Gastrocnemius medialis (tissue), 4 donors: ENCODE measurements at regions not wholly inside any gene's neighbourhood (a gene's known extent, or its start where the extent isn't known, plus 50 kb on each side); places are given as distances from the start of the nearest gene placed in this dataset.

Experiments
- ATAC-seq, 2 donors: fragments of 150-250 bp; one replicate each; pipeline ENCODE4 v1.9.1; 2016
- DNase-seq, 2 donors: peaks; one replicate each; pipeline ENCODE4 v3.0.0-alpha.2; 2019
- H3K27ac ChIP-seq, 4 donors: fragments of 200-600 bp; sonication (generic); 1 replicate in 1 of 4; 2 replicates in 3 of 4; pipeline ENCODE4 v1.5.1; 2016 to 2018; ENCODE audit warnings: mild to moderate bottlenecking in 2 of 4, moderate library complexity in 1 of 4
- H3K27me3 ChIP-seq, 3 donors: fragments of 200-600 bp; sonication (generic) in 2 of 3; 1 replicate in 1 of 3; 2 replicates in 2 of 3; pipeline versions ENCODE4 v1.5.1 to v1.6.0; 2016 to 2019; ENCODE audit warnings: mild to moderate bottlenecking in 1 of 3, moderate library complexity in 1 of 3
- H3K36me3 ChIP-seq, 2 donors: fragments of 200-600 bp; sonication (generic) in 1 of 2; one replicate each; pipeline ENCODE4 v1.5.1; 2017 to 2018
- H3K4me1 ChIP-seq, 2 donors: fragments of 200-600 bp; sonication (generic) in 1 of 2; one replicate each; pipeline ENCODE4 v1.5.1; 2016 to 2017; ENCODE audit warnings: mild to moderate bottlenecking in 2 of 2
- H3K4me3 ChIP-seq, 4 donors: fragments of 200-600 bp; sonication (generic) in 3 of 4; 1 replicate in 1 of 4; 2 replicates in 3 of 4; pipeline ENCODE4 v1.5.1; 2016 to 2019; ENCODE audit warnings: mild to moderate bottlenecking in 2 of 4
- H3K9me3 ChIP-seq, 3 donors: fragments of 200-600 bp; sonication (generic) in 2 of 3; 1 replicate in 1 of 3; 2 replicates in 2 of 3; pipeline ENCODE4 v1.5.1; 2016 to 2019
- POLR2A ChIP-seq, 2 donors: fragments of 450-650 bp; IDR thresholded peaks; one replicate each; pipeline ENCODE4 v1.6.1; 2017; ENCODE audit warnings: antibody characterized with exemption in 2 of 2, mild to moderate bottlenecking in 2 of 2, moderate library complexity in 2 of 2
- in situ Hi-C, 4 donors: fragments of 200-750 bp; cut with MboI; loops; one replicate each; pipeline versions ENCODE4 v1.15.0 to v1.8.0; 2017; ENCODE audit warnings: low sequenced_read_pairs in 4 of 4
- intact Hi-C: fragments of 100-400 bp; cut with DNase I; formaldehyde crosslinking; loops from one replicate; pipeline ENCODE4 v1.15.1; 2023; ENCODE audit warnings: low total_unique reads
- TF ChIP-seq, protein P1 (sequence below), 5 experiments: fragments of 450-650 bp in 3 of 5; fragments of 200-600 bp in 2 of 5; sonication (generic) in 2 of 5; IDR thresholded peaks in 4 of 5; conservative IDR thresholded peaks in 1 of 5; 1 replicate in 4 of 5; 2 replicates in 1 of 5; pipeline ENCODE4 v1.5.1; 2016 to 2019; ENCODE audit warnings: antibody characterized with exemption in 5 of 5, mild to moderate bottlenecking in 3 of 5, moderate library complexity in 3 of 5

DNA sequence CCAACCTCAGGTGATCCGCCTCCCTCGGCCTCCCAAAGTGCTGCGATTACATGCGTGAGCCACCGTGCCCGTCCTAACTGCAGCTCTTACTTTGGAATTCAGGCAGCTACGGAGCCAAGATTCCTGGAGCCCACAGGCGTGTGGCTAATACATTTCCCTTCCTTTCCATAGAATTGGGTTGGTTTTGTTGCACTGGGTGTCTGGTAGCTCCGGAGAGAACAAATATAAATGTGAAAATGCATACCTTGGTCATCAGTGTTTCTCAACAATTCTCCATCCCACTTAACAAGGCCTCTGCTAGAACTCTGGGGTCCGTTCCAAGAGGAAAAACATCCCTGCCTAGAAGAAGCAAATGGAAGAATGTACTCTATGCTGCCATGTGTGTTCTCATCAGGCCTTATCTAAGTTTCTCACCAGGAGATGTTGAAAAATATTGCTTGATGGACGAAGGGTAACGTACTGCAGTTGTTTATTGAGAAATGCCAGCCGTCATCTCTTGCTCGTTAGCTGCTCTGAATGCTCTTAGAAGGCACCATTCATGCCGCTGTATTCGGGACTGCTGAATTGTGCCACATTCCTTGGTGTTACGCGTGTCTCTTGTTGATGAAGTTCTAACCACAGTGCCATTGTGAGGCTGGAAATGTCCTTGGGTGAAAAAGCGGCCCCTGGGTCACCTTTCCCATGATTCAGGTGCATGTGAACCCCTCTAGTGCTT is 50.5 kb upstream of the CD99 start:
- in situ Hi-C loops = loop anchor here in 2 of 4 donors (10.0 to 25.0 kb wide), 2 partner anchors 174 to 1653 kb away; no protein-coding TSS in a partner anchor
- TF ChIP-seq POLR2A (IDR thresholded peaks at IDR 0.05) = no peak
- TF ChIP-seq, protein P1, sequence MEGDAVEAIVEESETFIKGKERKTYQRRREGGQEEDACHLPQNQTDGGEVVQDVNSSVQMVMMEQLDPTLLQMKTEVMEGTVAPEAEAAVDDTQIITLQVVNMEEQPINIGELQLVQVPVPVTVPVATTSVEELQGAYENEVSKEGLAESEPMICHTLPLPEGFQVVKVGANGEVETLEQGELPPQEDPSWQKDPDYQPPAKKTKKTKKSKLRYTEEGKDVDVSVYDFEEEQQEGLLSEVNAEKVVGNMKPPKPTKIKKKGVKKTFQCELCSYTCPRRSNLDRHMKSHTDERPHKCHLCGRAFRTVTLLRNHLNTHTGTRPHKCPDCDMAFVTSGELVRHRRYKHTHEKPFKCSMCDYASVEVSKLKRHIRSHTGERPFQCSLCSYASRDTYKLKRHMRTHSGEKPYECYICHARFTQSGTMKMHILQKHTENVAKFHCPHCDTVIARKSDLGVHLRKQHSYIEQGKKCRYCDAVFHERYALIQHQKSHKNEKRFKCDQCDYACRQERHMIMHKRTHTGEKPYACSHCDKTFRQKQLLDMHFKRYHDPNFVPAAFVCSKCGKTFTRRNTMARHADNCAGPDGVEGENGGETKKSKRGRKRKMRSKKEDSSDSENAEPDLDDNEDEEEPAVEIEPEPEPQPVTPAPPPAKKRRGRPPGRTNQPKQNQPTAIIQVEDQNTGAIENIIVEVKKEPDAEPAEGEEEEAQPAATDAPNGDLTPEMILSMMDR (IDR thresholded peaks at IDR 0.05 in 4 of 5, conservative IDR thresholded peaks at IDR 0.05 in 1 of 5) = no peak
- ATAC-seq (no peak), DNase-seq (no peak)
- Histone ChIP-seq H3K9me3 (no peaks in the 10 kb centered on the region), H3K27ac (no peak overlapping the region), H3K27me3 (no peaks in the 10 kb centered on the region), H3K4me1 (no peaks in the 10 kb centered on the region), H3K4me3 (no peak overlapping the region), H3K36me3 (no peaks in the 10 kb centered on the region)
- intact Hi-C loops = no loop called here

DNA sequence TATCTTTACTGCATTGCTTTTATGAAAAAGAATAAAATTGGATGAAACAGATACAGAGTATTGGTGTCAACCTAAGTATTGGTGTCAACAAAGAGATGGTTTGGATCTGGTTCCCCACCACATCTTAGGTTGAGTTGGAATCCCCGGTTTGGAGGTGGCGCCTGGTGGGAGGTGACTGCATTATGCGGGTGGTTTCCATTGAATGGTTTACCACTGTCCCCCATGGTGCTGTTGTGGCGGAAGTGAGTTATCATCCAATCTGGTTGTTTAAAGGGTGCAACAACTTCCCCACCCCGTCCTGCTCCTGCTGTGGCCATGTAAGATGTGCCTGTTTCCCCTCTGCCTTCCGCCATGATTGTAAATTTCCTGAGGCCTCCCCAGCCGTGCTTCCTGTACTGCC is 52.8 kb upstream of the CD99 start:
- in situ Hi-C loops = loop anchor here in 1 of 4 donors (25.0 kb wide), 1 partner anchor 1651 kb away; no protein-coding TSS in a partner anchor
- H3K36me3 ChIP-seq = no peaks in the 10 kb centered on the region
- no peak overlapping the region for H3K4me3 ChIP-seq
- no peaks in the 10 kb centered on the region for H3K27me3 ChIP-seq
- no peaks in the 10 kb centered on the region for H3K9me3 ChIP-seq
- intact Hi-C loops = no loop called here
- TF ChIP-seq POLR2A (IDR thresholded peaks at IDR 0.05) = no peak
- TF ChIP-seq, protein P1 (IDR thresholded peaks at IDR 0.05 in 4 of 5, conservative IDR thresholded peaks at IDR 0.05 in 1 of 5) = no peak
- H3K27ac ChIP-seq = no peak overlapping the region
- H3K4me1 ChIP-seq = no peaks in the 10 kb centered on the region
- ATAC-seq = no peak
- DNase-seq = no peak

DNA sequence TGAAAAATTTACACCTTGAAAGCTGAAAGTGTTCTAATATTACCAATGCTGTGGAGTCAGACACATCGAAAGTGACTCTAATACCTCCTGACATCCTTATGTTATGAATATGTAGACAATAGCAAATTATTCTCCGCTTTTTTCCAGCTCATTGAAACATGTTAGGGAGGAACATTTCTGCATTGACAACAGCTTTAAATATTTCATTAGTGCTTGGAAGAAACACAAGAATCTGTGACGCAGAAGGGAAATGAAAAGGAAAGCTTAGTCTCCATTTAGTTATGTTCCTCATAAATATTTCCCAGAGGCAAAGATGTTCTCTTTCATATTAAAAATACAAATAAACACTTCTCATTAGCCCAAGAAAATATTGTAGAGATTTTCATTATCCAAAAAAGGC is 55.8 kb upstream of the CD99 start:
- intact Hi-C loops (no loop called here), in situ Hi-C loops (loop anchor here in 1 of 4 donors (25.0 kb wide), 1 partner anchor 1648 kb away; no protein-coding TSS in a partner anchor)
- peaks cover 0 to 6% (median 0%) of the 10 kb centered on the region in 3 donors for H3K9me3 ChIP-seq
- H3K4me1 ChIP-seq = no peaks in the 10 kb centered on the region
- no peak for TF ChIP-seq POLR2A (IDR thresholded peaks at IDR 0.05)
- TF ChIP-seq, protein P1 (IDR thresholded peaks at IDR 0.05 in 4 of 5, conservative IDR thresholded peaks at IDR 0.05 in 1 of 5) = no peak
- H3K27ac ChIP-seq = no peak overlapping the region
- ATAC-seq = no peak
- no peak overlapping the region for H3K4me3 ChIP-seq
- H3K27me3 ChIP-seq = no peaks in the 10 kb centered on the region
- DNase-seq = no peak
- H3K36me3 ChIP-seq = no peaks in the 10 kb centered on the region

DNA sequence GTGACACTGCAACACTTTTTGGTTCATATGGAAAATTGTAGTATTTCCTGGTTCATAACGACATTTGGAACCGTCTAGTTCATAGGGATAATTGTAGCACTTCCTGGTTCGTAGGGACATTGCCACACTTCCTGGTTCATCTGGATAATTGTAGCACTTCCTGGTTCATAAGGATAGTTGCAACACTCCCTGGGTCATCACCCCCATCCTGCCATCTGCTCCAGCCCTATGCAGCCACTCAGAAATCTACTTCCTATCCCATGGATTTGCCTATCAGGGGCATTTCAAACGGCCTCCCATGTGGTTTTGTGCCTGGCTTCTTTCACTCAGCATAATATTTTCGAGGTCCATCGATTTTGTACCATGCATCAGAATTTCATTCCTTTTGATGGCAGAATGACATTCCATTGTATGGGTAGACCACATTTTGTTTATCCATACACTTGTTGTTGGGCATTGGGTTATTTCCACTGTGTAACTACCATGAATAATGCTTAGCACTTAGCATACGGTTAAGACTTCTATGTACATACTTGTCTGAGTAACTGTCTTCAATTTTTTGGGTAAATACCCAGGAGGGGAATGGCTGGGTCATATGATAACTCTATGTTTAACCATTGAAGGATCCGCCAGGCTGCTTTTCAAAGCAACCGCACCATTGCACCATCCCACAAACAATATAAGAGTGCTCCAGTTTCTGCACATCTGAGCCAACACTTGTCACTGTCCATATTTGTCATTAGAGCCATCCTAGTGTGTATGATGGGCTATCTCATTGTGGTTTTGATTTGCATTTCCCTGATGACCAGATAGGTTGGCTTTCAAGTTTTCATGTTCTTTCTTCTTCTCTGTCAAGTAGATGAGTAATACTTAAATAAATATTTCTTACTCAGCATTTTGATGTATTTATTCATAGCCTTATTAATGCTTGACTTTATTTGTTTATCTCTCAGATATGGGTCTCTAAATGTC is 58.3 kb upstream of the CD99 start:
- Histone ChIP-seq H3K36me3 (no peaks in the 10 kb centered on the region), H3K27me3 (no peaks in the 10 kb centered on the region), H3K27ac (no peak overlapping the region), H3K4me3 (no peak overlapping the region), H3K9me3 (peaks cover 0 to 6% (median 0%) of the 10 kb centered on the region in 3 donors), H3K4me1 (no peaks in the 10 kb centered on the region)
- TF ChIP-seq, protein P1 (IDR thresholded peaks at IDR 0.05 in 4 of 5, conservative IDR thresholded peaks at IDR 0.05 in 1 of 5) = no peak
- no peak for TF ChIP-seq POLR2A (IDR thresholded peaks at IDR 0.05)
- no peak for DNase-seq
- no peak for ATAC-seq
- in situ Hi-C loops (loop anchor here in 1 of 4 donors (25.0 kb wide), 1 partner anchor 1646 kb away; no protein-coding TSS in a partner anchor), intact Hi-C loops (loop anchor here (2.0 kb wide), 1 partner anchor 1042 kb away; the partner anchor contains the start of gene AKAP17A)
